GM23338 (cell line): ENCODE measurements at regions not wholly inside any gene's neighbourhood (a gene's known extent, or its start where the extent isn't known, plus 50 kb on each side); places are given as distances from the start of the nearest gene placed in this dataset.
"Not testable (repeated sequence)": the region's sequence is repeated elsewhere in the genome, so short reads cannot be mapped to it uniquely, and the experiment has no call there.

Experiments
- ATAC-seq: fragments of 200-7000 bp; cut with Tn5 transposase; 3 replicates; pipeline ENCODE4 v1.9.1; 2020
- DNase-seq: peaks from one replicate; pipeline ENCODE4 v3.0.0-alpha.2; 2015; ENCODE audit warnings: low spot score
- H2AFZ ChIP-seq: fragments of 200-600 bp; sonication (generic); 2 replicates; pipeline ENCODE4 v1.8.0; 2016; ENCODE audit warnings: antibody characterized with exemption, mild to moderate bottlenecking, moderate library complexity
- H3F3A ChIP-seq: fragments of 200-600 bp; sonication (generic); replicated peaks from 2 replicates; pipeline ENCODE4 v1.8.0; 2017; ENCODE audit warnings: antibody characterized with exemption, mixed run types, low read depth
- H3K27ac ChIP-seq: fragments of 200-600 bp; sonication (generic); 2 replicates; pipeline ENCODE4 v1.6.1; 2016; ENCODE audit warnings: low read depth
- H3K27me3 ChIP-seq: fragments of 200-600 bp; sonication (generic); 2 replicates; pipeline ENCODE4 v1.8.0; 2016; ENCODE audit warnings: mild to moderate bottlenecking, mixed run types, moderate library complexity; ENCODE audit not compliant: insufficient read depth
- H3K36me3 ChIP-seq: fragments of 200-600 bp; sonication (generic); 2 replicates; pipeline ENCODE4 v1.8.0; 2016; ENCODE audit warnings: mild to moderate bottlenecking; ENCODE audit not compliant: insufficient read depth
- H3K4me1 ChIP-seq: fragments of 200-600 bp; sonication (generic); 2 replicates; pipeline ENCODE4 v1.8.0; 2016; ENCODE audit warnings: mild to moderate bottlenecking, moderate library complexity; ENCODE audit not compliant: insufficient read depth
- H3K4me2 ChIP-seq: fragments of 200-600 bp; sonication (generic); 2 replicates; pipeline ENCODE4 v1.7.1; 2017; ENCODE audit warnings: mixed run types
- H3K4me3 ChIP-seq: fragments of 200-600 bp; sonication (generic); 2 replicates; pipeline ENCODE4 v1.6.1; 2016; ENCODE audit warnings: mixed run types
- H3K79me2 ChIP-seq: fragments of 200-600 bp; sonication (generic); replicated peaks from 2 replicates; pipeline ENCODE4 v1.8.0; 2017; ENCODE audit warnings: mild to moderate bottlenecking; ENCODE audit not compliant: insufficient read depth
- H3K9me2 ChIP-seq: fragments of 200-600 bp; sonication (generic); 2 replicates; pipeline ENCODE4 v1.8.0; 2017; ENCODE audit not compliant: insufficient read depth
- H4K20me1 ChIP-seq: fragments of 200-600 bp; sonication (generic); replicated peaks from 2 replicates; pipeline ENCODE4 v1.8.0; 2017; ENCODE audit warnings: mild to moderate bottlenecking; ENCODE audit not compliant: insufficient read depth
- H3K27ac Mint-ChIP-seq: 2 replicates; pipeline ENCODE4 v1.8.0; 2020; ENCODE audit warnings: inconsistent platforms, mild to moderate bottlenecking, moderate library complexity, mixed read lengths
- H3K27me3 Mint-ChIP-seq: 3 replicates; pipeline ENCODE4 v1.8.0; 2022; ENCODE audit warnings: low read depth, mild to moderate bottlenecking, moderate library complexity, mixed read lengths, inconsistent platforms; ENCODE audit not compliant: insufficient read depth, poor library complexity
- H3K36me3 Mint-ChIP-seq: 3 replicates; pipeline ENCODE4 v1.8.0; 2021; ENCODE audit warnings: low read depth, mild to moderate bottlenecking, inconsistent platforms, moderate library complexity, mixed read lengths
- H3K4me1 Mint-ChIP-seq: 3 replicates; pipeline ENCODE4 v1.8.0; 2020; ENCODE audit warnings: mild to moderate bottlenecking, inconsistent platforms, mixed read lengths
- H3K4me3 Mint-ChIP-seq: 3 replicates; pipeline ENCODE4 v1.8.0; 2021; ENCODE audit warnings: moderate library complexity, mild to moderate bottlenecking, inconsistent platforms, mixed read lengths
- H3K9me3 Mint-ChIP-seq: 3 replicates; pipeline ENCODE4 v1.8.0; 2020; ENCODE audit warnings: moderate library complexity, mild to moderate bottlenecking, inconsistent platforms, mixed read lengths
- EZH2phosphoT487 ChIP-seq: fragments of 200-600 bp; sonication (generic); IDR thresholded peaks from one replicate; pipeline ENCODE4 v1.8.1; 2018; ENCODE audit warnings: antibody characterized with exemption; ENCODE audit not compliant: unreplicated experiment
- POLR2AphosphoS5 ChIP-seq: IDR thresholded peaks from 2 replicates; pipeline ENCODE4 v1.6.1; 2016; ENCODE audit warnings: antibody characterized with exemption, low read depth
- STAT1 ChIP-seq: IDR thresholded peaks from one replicate; pipeline ENCODE4 v1.6.1; 2016; ENCODE audit warnings: antibody characterized with exemption; ENCODE audit not compliant: unreplicated experiment
- TF ChIP-seq, protein P1 (sequence below): IDR thresholded peaks from one replicate; pipeline ENCODE4 v1.6.1; 2018; ENCODE audit warnings: antibody characterized with exemption; ENCODE audit not compliant: unreplicated experiment
- TF ChIP-seq, protein P2 (sequence below): fragments of 250-450 bp; sonication (Bioruptor Pico); IDR thresholded peaks from 2 replicates; pipeline ENCODE4 v1.5.0; 2020; ENCODE audit warnings: mild to moderate bottlenecking, moderate library complexity
- TF ChIP-seq, protein P3 (sequence below): IDR thresholded peaks from 2 replicates; pipeline ENCODE4 v1.6.1; 2016; ENCODE audit warnings: antibody characterized with exemption

DNA sequence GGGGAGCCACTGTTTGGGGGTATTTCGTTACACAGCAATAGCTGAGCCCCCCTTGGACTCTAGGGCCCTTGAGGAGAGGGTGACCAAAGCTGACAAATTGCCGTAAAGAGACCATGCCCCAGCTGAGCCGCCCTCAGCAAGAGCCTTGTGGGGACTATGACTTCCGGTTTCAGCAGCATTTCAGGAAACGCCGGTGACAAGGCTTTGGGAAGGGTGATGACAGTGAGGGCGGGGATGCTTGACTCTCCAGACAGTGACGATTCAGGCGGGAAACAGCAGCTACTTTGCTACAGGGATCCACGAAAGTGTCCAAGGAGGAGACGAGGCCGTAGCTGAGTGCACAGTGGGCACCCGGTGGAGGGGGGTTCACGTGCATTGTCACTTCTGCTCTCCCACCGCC is 360.8 kb downstream of the C16orf95 start:
- Mint-ChIP-seq H3K27me3 (peaks cover 5% of the 10 kb centered on the region), H3K9me3 (peaks cover 7% of the 10 kb centered on the region; the same call in 2 of the 3 replicates), H3K36me3 (peaks cover 4% of the 10 kb centered on the region; the same call in 1 of the 3 replicates), H3K27ac (no peak overlapping the region), H3K4me3 (no peak overlapping the region), H3K4me1 (peaks cover 6% of the 10 kb centered on the region; the same call in 2 of the 3 replicates)
- Histone ChIP-seq H3K4me1 (no peaks in the 10 kb centered on the region; the same call in 1 of the 2 replicates), H3K36me3 (no peaks in the 10 kb centered on the region; the same call in 1 of the 2 replicates), H3K4me2 (no peak overlapping the region), H2AFZ (no peak overlapping the region), H3K9me2 (no peaks in the 10 kb centered on the region), H3F3A (no peaks in the 10 kb centered on the region), H3K79me2 (no peaks in the 10 kb centered on the region), H3K4me3 (no peak overlapping the region), H3K27ac (no peak overlapping the region), H3K27me3 (no peaks in the 10 kb centered on the region), H4K20me1 (no peaks in the 10 kb centered on the region)
- TF ChIP-seq, protein P1, sequence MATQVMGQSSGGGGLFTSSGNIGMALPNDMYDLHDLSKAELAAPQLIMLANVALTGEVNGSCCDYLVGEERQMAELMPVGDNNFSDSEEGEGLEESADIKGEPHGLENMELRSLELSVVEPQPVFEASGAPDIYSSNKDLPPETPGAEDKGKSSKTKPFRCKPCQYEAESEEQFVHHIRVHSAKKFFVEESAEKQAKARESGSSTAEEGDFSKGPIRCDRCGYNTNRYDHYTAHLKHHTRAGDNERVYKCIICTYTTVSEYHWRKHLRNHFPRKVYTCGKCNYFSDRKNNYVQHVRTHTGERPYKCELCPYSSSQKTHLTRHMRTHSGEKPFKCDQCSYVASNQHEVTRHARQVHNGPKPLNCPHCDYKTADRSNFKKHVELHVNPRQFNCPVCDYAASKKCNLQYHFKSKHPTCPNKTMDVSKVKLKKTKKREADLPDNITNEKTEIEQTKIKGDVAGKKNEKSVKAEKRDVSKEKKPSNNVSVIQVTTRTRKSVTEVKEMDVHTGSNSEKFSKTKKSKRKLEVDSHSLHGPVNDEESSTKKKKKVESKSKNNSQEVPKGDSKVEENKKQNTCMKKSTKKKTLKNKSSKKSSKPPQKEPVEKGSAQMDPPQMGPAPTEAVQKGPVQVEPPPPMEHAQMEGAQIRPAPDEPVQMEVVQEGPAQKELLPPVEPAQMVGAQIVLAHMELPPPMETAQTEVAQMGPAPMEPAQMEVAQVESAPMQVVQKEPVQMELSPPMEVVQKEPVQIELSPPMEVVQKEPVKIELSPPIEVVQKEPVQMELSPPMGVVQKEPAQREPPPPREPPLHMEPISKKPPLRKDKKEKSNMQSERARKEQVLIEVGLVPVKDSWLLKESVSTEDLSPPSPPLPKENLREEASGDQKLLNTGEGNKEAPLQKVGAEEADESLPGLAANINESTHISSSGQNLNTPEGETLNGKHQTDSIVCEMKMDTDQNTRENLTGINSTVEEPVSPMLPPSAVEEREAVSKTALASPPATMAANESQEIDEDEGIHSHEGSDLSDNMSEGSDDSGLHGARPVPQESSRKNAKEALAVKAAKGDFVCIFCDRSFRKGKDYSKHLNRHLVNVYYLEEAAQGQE, result no peak
- ATAC-seq, result no peak
- DNase-seq, result no peak

DNA sequence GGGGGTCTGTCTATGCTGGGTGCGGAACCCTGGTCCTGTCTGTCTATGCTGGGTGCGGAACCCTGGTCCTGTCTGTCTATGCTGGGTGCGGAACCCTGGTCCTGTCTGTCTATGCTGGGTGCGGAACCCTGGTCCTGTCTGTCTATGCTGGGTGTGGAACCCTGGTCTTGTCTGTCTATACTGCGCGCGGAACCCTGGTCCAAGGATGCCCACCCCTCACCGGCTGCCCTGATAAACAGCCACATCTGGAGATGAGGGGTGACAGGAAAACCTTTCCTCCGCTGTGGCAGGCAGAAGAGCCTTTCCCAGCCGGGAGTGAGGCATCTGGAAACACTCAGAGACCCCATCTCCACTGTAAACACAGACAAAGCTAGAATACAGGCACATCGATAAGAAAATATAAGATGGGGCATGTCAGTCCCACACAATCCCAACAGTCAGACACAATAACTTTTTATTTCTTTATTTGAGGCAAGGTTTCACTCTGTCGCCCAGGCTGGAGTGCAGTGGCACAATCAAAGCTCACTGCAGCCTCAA is 359.5 kb downstream of the C16orf95 start:
- not testable (repeated sequence) for H4K20me1 ChIP-seq, H3K4me3 Mint-ChIP-seq, H3K27me3 ChIP-seq, H3K36me3 Mint-ChIP-seq, H3K9me2 ChIP-seq, H3K27ac ChIP-seq, H3K4me1 ChIP-seq, H3K79me2 ChIP-seq, H3K9me3 Mint-ChIP-seq, H3K4me3 ChIP-seq, H3K36me3 ChIP-seq, H3K27me3 Mint-ChIP-seq, DNase-seq, H2AFZ ChIP-seq, H3F3A ChIP-seq, H3K4me1 Mint-ChIP-seq, H3K4me2 ChIP-seq, H3K27ac Mint-ChIP-seq, ATAC-seq

DNA sequence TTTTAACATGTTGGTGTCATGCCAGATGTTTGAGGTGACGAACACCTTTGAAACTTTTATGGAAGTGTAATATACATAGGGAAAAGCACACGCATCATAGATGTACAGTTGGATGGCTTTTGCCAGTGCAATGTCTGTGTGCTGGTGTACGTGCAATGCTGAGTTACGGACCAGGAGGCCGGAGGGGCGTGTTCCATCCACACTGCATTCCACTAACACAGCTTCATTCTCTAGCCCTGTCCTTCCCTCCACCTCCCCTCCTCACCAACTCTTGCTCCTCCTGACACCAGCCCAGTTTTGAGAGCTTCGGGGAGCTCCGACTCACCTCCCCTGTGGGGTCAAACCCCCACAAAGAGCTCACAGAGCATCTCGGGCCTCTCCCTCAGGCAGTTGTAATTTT is 358.8 kb downstream of the C16orf95 start:
- no peaks in the 10 kb centered on the region; the same call in 1 of the 2 replicates for H3K4me1 ChIP-seq
- Mint-ChIP-seq H3K27ac (no peak overlapping the region), H3K4me1 (peaks cover 6% of the 10 kb centered on the region; the same call in 2 of the 3 replicates)
- TF ChIP-seq, protein P2, sequence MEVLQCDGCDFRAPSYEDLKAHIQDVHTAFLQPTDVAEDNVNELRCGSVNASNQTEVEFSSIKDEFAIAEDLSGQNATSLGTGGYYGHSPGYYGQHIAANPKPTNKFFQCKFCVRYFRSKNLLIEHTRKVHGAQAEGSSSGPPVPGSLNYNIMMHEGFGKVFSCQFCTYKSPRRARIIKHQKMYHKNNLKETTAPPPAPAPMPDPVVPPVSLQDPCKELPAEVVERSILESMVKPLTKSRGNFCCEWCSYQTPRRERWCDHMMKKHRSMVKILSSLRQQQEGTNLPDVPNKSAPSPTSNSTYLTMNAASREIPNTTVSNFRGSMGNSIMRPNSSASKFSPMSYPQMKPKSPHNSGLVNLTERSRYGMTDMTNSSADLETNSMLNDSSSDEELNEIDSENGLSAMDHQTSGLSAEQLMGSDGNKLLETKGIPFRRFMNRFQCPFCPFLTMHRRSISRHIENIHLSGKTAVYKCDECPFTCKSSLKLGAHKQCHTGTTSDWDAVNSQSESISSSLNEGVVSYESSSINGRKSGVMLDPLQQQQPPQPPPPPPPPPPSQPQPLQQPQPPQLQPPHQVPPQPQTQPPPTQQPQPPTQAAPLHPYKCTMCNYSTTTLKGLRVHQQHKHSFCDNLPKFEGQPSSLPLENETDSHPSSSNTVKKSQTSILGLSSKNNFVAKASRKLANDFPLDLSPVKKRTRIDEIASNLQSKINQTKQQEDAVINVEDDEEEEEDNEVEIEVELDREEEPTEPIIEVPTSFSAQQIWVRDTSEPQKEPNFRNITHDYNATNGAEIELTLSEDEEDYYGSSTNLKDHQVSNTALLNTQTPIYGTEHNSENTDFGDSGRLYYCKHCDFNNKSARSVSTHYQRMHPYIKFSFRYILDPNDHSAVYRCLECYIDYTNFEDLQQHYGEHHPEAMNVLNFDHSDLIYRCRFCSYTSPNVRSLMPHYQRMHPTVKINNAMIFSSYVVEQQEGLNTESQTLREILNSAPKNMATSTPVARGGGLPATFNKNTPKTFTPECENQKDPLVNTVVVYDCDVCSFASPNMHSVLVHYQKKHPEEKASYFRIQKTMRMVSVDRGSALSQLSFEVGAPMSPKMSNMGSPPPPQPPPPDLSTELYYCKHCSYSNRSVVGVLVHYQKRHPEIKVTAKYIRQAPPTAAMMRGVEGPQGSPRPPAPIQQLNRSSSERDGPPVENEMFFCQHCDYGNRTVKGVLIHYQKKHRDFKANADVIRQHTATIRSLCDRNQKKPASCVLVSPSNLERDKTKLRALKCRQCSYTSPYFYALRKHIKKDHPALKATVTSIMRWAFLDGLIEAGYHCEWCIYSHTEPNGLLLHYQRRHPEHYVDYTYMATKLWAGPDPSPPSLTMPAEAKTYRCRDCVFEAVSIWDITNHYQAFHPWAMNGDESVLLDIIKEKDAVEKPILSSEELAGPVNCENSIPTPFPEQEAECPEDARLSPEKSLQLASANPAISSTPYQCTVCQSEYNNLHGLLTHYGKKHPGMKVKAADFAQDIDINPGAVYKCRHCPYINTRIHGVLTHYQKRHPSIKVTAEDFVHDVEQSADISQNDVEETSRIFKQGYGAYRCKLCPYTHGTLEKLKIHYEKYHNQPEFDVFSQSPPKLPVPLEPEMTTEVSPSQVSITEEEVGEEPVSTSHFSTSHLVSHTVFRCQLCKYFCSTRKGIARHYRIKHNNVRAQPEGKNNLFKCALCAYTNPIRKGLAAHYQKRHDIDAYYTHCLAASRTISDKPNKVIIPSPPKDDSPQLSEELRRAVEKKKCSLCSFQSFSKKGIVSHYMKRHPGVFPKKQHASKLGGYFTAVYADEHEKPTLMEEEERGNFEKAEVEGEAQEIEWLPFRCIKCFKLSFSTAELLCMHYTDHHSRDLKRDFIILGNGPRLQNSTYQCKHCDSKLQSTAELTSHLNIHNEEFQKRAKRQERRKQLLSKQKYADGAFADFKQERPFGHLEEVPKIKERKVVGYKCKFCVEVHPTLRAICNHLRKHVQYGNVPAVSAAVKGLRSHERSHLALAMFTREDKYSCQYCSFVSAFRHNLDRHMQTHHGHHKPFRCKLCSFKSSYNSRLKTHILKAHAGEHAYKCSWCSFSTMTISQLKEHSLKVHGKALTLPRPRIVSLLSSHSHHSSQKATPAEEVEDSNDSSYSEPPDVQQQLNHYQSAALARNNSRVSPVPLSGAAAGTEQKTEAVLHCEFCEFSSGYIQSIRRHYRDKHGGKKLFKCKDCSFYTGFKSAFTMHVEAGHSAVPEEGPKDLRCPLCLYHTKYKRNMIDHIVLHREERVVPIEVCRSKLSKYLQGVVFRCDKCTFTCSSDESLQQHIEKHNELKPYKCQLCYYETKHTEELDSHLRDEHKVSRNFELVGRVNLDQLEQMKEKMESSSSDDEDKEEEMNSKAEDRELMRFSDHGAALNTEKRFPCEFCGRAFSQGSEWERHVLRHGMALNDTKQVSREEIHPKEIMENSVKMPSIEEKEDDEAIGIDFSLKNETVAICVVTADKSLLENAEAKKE (CRISPR knock-in tag), result no peak
- TF ChIP-seq STAT1 (no peak), EZH2phosphoT487 (no peak), POLR2AphosphoS5 (no peak)
- TF ChIP-seq, protein P3, sequence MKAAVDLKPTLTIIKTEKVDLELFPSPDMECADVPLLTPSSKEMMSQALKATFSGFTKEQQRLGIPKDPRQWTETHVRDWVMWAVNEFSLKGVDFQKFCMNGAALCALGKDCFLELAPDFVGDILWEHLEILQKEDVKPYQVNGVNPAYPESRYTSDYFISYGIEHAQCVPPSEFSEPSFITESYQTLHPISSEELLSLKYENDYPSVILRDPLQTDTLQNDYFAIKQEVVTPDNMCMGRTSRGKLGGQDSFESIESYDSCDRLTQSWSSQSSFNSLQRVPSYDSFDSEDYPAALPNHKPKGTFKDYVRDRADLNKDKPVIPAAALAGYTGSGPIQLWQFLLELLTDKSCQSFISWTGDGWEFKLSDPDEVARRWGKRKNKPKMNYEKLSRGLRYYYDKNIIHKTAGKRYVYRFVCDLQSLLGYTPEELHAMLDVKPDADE, result no peak

More for the DNA sequence above, 358.8 kb downstream of the C16orf95 start:
- Histone ChIP-seq H2AFZ (no peak overlapping the region), H3K9me2 (no peaks in the 10 kb centered on the region), H3K4me2 (no peak overlapping the region), H3F3A (no peaks in the 10 kb centered on the region), H3K4me3 (no peak overlapping the region), H3K27ac (no peak overlapping the region), H3K27me3 (no peaks in the 10 kb centered on the region), H4K20me1 (no peaks in the 10 kb centered on the region), H3K36me3 (no peaks in the 10 kb centered on the region; the same call in 1 of the 2 replicates), H3K79me2 (no peaks in the 10 kb centered on the region)
- no peak for ATAC-seq
- Mint-ChIP-seq H3K9me3 (no peaks in the 10 kb centered on the region), H3K27me3 (peaks cover 6% of the 10 kb centered on the region), H3K4me3 (no peak overlapping the region), H3K36me3 (no peaks in the 10 kb centered on the region)
- DNase-seq, result no peak
